Stimulated activated naive CD4-positive, alpha-beta T cell (primary cell): ENCODE measurements at regions not wholly inside any gene's neighbourhood (a gene's known extent, or its start where the extent isn't known, plus 50 kb on each side); places are given as distances from the start of the nearest gene placed in this dataset.

Experiments used
- DNase-seq, 6 experiments: peaks; one replicate each; lab custom pipeline; 2025; lab: John Stamatoyannopoulos, UW

DNA sequence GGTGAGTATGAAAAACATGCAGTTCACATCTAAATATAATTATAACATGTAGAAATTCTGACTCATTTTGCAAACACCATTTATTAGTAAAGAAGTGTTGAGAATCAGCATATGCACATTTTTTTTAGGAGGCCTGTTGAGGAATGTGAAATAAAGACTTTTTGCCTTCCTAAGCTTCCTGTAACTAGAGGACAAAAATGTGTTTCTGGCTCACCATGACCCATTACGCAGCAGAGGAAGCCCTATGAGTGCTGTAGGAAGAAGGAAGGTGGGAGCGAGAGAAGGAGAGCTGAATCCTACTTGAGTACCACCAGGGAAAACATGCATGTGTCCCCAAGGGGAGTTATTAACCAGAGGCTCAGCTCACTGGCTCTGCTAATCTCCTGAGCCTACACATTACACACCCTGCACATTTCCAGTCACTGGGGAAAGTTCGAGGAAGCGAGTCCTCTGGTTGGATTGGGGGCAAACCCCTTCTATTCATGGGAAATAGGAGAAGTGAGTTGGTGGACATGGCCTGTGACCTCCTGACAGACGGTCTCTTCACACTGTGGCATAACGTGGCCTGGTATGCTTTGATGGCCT, 540.5 kb upstream of the JAG1 start:
- no peak for DNase-seq

DNA sequence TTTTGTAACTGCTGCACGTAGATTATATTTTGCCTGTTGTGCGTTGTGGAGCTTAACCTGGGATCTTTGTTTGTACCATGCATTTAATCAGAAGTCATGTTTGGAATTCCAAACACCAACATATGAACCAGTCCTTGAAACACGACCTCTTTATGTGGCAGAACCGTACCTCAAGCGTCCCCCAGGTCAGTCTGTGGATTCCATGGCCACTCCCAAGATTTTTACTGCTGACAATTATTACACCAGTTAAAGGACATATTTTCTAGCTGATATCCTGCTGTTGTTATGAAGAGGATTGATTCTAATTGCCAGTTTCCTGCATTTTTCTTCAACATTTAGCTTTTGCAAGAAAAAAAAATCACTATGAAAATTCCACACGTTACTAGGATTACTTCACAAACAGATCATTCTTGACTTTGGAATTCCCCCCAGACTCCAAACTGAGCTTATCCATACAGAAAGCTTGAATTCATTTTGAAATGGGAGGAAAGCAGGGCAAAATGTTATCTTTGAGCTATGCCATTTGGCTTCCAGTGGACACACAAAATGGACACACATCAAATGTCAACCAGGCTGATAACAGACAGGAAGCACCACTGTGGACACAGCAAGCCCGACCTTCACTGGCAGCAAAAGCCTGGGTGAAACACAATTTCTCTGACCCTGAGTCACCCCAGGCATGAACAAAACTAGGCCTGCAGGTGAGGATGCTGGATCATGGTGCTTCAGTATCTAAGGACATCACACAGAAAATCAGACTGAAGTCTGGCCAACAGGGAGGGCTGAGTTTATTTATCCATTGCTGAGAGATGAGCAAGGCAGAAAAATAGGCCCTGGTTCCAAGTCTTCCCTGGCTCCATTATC, 542.9 kb upstream of the JAG1 start:
- DNase-seq: no peak

DNA sequence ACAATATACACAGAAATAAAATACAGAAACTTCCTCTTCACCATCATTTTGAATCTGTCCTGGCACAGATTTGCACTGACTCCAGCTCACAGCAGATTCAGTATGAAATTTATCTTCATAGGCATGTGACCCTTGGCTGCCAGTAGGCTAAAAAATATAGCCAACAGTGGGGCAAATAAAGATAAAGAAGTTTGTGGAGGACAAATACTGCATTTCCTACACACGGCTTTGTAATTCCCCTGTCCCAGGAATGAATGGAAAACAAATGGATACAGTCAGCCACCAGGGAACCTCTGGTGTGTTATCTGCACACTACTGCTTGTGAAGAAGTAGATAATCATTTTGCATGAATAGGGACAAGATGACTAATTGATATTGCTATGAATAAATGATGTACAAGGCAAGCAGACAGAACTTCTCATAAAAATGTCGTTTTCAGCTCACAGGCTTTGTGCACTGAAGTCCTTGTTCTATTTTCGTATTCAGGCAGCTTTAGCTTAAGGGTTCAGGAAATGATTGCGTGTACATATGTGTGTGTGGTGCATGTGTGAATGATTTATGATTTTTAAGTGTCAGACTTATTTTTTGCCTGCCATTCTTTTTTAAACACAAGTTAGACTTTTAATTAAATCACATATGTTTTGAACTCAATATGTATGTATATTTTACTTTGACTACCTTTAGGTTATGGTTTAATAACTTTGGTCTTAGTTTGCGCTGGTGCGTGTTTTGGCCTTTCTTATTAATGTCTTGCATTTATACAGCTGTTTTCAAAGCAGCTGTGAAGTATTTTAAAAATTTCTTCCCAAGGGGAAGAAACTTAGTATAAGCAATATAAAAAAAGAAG, 543.8 kb upstream of the JAG1 start:
- DNase-seq: no peak

DNA sequence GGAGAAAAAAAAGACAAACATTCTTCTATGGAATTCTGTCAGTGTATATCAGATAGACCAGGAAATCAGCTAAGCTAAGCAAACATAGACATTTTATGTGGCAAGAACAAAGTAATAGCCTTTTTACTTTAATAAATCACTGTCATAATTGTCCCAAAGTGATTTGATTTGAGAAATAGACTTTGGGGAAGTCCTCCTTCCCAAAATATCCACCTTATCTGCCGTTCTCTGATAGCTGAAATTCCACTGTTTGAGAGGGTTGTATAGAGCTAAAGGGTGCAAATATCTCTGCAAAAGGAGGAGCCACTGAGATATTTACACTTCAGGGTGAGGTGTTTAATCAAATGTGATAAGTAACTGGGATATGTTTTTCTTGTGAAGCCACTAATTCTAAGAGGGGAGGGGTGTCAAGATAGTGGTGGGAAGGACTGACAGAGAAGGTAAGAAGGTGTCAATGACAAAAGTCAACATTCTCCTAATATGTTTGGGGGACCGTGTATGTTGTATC, 544.4 kb upstream of the JAG1 start:
- no peak for DNase-seq

DNA sequence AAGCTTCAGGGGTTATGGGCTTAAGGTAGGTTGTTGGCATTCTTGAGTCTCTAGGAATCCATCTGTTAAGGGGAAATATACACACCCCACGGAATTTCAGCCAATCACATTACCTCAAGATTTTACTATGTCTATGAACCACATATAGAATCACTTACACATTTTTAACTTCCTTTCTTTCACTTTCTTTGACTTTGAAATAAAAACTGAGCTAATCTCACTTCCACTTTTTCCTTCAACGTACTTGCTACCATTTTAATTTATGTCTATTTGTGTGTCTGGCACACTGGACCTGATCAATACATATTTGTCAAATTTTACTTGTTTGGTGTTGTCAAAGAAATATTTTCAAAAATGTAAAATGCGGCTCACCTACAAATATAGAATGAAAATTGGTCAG, 545.4 kb upstream of the JAG1 start:
- DNase-seq: no peak

DNA sequence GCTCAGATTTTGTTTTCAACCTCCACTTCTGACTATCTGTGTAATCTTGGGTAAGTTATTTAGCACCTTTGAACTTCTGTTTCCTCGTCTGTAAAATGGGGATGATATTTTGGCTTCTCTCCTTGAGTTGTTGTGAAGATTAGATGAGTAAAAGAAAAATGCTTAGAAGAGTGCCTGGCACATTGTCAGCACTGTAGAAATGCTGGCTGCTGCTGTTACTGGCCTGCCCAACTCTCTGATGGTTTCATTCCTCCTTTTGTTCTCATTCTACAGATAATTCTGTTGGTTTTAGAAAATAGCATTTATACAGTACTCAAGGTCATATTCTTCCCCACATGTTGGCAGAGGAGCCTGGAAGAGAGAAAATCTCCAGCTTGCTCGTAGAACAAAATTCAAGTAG, 547.2 kb upstream of the JAG1 start:
- DNase-seq: no peak

DNA sequence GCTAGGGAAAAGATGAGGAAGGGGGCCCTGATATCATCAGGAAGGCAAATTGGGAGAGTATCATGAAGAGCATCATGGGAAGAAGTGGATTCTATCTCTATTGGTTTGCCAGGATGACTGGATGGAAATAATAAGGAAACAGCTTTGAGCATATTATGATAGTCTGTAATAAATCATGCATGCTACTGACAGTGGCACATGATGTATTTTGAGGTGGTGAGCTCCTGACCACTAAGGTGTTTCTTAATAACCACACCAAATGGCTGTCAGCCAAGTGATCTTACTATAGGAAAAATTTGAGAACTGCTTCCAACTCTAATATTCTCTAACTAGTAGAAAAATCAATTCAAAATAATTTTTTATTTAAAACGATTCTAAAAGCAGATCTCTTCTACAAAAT, 548.4 kb upstream of the JAG1 start:
- DNase-seq: no peak

DNA sequence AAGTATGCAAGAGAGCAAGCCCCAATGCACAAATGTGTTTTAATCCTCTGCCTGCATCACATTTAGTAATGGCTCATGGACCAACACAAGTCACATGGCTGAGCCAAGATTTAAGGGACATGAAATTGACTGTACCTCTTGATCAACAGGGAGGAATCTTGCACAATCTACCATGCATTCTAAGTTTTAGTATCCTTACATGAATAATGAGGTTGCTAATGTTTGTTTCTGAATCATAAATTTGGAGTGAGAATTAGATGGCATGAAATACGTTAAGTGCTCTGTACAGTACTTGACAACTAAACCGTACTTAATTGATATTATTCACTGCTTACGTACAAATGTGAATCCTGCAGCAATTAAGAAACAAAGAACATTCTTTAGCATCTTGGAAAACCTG, 553.8 kb upstream of the JAG1 start:
- DNase-seq: no peak

DNA sequence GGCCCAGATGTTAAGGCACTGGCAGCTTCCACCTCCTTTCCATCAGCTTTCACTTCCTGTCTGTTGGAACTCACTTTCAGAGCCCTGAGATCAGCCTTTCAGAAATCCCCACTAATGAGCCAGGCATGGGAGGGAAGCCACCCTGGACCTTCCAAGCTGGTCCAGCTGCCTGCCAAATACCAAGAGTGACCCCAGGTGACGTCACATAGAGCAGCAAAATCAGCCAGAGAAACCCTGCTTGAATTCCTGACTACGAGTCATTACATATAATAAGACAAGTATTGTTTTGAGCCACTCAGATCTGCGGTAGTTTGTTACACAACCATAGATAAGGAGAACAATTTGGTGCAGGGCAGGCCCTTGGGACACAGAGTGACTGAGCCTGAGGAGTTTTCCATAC, 556.0 kb upstream of the JAG1 start:
- DNase-seq: no peak

DNA sequence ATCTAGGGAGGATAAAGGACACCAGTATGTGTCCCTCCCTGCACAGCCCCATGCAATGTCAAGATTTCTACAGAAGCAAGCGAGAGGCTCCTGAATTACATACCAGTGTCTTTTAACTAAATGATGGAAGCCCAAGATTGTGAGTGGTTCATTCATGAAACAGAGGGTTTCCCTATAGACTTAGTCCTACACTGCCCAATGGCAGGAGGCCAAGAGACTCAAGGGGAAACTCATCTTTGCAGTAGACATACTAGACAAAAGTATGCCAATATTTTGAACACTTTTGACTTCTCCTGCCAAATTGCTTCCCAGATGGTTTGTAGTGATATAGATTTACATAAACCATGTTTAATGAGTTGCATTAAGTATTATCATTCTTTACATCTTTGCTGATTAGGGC, 557.2 kb upstream of the JAG1 start:
- DNase-seq: no peak

DNA sequence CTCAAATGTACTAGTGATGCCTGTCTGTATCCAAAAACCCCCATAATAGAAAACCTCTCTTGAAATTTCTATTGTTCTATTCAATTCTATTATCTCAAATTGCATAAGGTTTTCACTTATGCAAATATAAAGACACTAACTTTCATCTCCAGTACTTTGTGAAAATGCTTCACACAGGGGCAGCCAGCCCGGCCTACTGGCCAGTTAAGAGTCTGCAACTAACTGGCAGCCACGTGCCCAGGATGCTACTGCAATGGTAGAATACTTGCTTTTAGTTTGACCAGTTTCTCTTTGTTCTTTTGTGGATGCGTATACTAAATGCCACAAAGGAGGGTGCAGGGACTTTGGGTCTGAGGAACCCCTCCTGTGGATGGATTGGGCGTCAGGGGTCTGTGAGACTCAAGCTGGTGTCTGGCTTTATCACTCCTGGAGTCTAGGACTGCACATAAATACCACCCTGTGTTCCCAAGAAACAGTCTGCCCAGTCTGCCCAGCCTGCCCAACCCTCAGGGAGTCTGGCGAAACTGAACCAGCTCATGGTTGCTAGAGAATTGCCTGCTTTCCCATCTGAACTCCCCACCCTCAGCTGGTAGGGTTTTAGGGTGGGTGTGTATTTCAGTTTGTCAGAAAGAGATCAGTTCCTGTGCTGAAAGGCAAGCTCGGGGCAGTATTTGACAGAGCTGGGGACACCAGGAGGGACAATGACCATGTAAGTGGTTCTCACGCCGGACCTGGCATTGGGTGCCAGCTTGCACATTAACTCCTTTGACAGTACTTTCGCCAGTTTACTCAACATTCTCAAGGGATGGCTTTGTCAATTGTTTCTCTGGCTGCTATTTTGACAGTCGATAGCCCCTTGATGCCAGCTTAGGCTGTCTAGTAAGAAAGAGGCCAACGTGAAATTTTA, 558.2 kb upstream of the JAG1 start:
- no peak for DNase-seq

DNA sequence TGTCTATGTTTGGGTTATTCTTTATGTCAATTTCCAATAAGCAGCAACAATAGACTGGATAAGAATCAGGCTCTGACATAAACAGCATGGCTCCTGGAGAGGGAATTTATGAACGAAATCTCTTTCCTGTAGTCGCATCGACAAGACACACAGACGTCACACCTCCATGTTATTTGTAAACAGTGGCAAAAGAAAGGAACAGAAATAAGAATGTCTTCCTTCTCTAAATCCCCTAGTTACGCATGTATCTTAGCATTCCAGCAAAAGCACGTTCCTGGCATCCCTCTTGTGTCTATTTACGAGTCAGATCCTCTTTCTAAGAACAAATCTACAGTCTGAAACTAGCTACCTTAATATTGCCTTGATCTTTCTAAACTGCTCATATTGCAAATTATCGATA, 559.1 kb upstream of the JAG1 start:
- DNase-seq: no peak

DNA sequence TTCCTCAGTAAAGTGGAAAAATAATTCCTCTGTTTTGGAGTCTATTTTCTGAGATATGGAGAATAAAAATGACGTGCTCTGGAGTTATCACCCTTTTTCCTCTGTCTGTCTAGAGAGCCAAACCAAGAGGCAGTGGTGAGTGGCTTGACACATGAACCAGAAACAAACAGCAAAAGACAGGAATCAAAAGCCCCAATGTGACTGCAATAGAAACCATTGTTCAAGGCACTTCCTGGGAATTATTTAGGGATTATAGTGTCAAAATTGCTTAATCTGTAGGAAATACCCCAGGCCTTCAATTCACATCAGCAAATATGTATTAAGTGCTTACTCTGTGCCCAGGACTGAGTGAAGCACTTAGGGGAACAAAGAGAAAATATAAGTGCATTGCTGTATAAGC, 560.4 kb upstream of the JAG1 start:
- no peak for DNase-seq

DNA sequence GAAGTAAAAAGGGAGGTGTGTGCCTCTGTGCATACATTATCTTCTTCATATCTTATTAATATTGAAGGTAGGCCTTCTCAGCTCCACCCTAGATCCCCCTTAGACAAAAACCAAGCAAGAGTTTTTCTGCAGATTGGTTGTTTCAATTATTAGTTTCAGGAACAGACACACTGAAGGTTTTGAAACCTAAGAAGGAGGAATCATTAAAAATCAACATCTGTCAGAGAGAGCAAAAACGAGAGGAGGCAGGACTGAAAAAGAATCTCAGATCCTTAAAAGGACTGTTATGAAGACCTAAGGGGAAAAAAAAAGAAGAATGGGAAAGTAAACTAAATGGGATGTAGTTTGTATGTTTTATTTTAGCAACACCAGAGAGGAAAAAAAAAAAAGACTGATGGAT, 560.8 kb upstream of the JAG1 start:
- no peak for DNase-seq

DNA sequence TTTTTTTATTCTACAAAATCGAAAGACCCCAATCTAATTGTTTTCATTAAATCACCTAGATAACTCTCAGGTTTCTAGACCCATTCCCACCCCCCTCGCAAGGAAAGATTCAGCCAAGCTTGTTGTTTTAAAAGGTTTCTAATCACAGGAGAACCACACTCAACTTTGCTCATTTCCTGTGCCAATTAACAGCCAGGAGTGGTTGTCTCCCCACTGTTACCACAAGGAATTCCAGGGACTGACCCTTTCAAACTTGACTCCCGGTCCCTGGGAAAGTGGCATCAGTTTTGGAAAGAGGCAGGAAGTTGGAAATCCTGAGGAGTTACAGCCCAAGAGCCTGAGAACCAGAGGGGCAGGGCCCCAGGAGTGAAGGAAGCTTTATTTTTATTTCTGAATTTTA, 561.3 kb upstream of the JAG1 start:
- no peak for DNase-seq

DNA sequence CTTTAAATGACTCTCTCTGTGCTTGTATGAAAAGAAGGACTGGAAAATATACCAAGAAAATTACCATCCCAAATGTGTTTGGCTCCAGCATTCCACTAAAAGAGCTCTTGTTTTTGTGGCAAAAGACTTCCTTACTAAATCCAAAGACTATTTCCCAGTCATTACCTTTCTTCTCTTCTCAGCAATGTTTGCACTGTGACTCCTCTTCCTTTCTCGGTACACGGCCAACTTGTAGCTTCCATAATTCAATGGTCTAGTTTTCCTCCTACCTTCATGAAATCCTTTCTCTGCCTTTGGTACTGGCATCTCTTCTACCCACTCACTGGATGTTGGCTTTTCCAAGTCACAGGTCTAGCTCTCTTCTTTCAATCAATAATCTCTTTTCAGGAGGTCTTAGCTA, 568.5 kb upstream of the JAG1 start:
- no peak for DNase-seq

DNA sequence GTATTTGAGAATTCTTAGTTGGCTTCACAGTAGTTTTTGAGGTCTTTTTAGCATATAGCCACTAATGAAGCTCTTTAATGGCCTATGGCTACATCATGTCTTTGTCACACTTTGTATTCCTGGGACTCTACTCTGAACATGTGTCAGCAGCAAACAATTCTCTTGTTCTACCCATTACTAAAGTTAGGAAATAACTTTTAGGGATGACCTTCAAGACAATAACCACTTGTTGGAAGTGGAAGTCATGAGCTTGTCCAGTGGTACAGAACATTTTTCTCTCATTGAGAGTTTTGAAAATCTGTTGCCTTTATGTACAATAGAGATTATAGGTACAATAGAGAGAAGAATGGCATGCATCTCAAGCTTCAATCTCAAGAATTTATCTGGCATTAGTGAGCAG, 571.6 kb upstream of the JAG1 start:
- no peak for DNase-seq

DNA sequence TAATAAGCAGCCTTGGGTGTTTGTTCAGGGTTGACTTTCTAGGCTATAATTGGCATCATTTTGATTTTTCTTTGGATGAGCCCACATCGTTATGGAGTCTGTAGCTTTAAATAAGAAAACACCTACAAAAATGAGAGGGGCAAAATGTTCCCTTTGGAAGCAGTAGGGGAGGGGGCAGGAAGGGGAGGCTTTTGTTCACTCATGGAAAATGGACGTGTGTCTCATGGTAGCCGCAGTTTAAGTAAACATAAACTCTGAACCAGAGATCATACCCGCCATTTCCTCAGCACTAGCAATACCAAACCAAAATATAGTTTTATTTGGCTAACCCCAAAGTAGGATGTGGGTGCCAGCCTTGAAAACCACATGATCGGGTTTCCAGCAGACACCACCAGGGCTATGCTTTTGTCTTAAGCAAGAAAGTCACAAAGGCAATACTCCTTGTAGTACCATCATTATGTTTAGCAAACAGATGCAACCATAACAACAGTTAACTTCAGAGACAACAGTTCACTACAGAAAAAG, 572.5 kb upstream of the JAG1 start:
- no peak for DNase-seq

DNA sequence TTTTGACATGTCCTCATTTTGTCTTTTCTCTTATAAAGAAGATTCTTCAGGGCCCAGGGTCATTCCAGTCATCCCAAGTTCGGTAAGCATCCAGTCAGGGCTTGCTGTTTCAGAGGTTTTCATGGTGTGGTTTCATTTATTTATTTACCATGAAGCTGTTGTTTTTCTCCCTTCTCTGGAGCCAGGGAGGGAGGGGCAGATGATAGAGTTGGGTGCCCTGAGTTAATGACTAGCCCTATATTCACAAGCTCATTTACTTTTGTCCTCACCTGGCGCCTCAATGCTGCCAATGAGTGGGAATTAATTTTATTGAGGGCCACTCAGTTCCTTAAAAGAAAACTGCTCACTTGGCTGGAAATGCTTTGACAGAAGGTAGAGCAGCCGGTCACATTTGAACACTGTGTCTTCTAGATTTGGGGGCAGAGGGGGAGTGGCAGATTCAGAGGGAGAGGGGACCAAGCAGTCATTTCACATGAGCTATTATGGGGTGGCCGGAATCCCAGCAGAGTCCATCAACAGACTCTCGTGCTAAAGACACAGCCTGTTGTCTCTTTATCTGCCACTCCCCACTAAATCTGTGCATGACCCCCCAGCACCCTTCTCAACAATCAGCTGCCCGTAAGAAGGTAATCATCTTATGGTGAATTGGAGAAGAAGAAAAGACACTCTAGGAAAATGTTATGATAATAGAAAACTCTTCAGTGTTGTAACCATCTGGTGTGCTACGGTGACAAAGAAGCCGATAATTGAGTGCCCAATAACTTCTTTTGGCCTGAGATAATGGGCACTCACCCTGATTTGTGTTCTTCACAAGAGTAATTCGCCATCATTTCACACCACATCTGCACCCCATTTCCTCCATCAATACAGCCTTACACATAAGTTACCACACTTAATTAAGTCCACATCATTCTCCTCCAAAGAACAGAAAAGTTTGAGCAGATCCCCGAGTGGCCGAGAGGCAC, 573.5 kb upstream of the JAG1 start:
- DNase-seq: no peak

DNA sequence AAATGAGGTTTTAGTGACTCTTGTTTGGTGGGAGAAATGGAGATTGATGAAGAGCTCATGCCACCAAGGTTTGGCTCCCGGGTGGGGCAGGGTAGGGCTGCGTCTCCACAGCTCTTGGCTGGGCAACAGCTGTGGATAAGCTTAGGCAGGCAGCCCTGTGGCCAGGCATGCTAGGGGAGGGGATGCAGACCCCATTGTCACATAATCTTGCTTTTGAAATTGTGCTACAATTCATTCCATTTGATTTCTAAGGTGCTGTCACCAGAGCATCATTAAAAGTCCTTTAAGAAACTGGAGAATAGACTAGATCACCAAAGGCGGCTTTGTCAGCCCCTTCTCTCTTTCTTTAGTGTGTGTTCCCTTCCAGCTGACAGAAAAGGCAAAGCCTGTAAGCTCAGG, 574.2 kb upstream of the JAG1 start:
- no peak for DNase-seq
